Uterus (tissue), 2 donors: ENCODE measurements at regions not wholly inside any gene's neighbourhood (a gene's known extent, or its start where the extent isn't known, plus 50 kb on each side); places are given as distances from the start of the nearest gene placed in this dataset.

Experiments used
- CTCF ChIP-seq, 4 experiments: fragments of 200-600 bp in 2 of 4; fragments of 450-650 bp in 2 of 4; sonication (generic) in 2 of 4; IDR thresholded peaks; one replicate each; pipeline ENCODE4 v1.5.1; 2016 to 2019; ENCODE audit warnings: antibody characterized with exemption in 4 of 4, mild to moderate bottlenecking in 2 of 4, moderate library complexity in 1 of 4
- POLR2A ChIP-seq, 2 donors: fragments of 450-650 bp; IDR thresholded peaks; one replicate each; pipeline ENCODE4 v1.6.1; 2016; ENCODE audit warnings: antibody characterized with exemption in 2 of 2, mild to moderate bottlenecking in 1 of 2, moderate library complexity in 1 of 2

- TF ChIP-seq CTCF (IDR thresholded peaks at IDR 0.05) (no peak), POLR2A (IDR thresholded peaks at IDR 0.05) (no peak)
These were observed 231.4 kb upstream of the TRPM3 start for GRCh38 chr9:71352837-71353236.
